HG03575 (cell line): ENCODE measurements at regions not wholly inside any gene's neighbourhood (a gene's known extent, or its start where the extent isn't known, plus 50 kb on each side); places are given as distances from the start of the nearest gene placed in this dataset.

Source experiments
- ATAC-seq: cut with Tn5 transposase; IDR thresholded peaks from one replicate; pipeline ENCODE4 v1.9.1; 2021; ENCODE audit not compliant: unreplicated experiment, insufficient number of reproducible peaks, low FRiP score; ENCODE audit errors: extremely low read depth

GRCh38 chr21:14706712-14707510 is 160.8 kb upstream of the SAMSN1 start:
- no peak for ATAC-seq

DNA sequence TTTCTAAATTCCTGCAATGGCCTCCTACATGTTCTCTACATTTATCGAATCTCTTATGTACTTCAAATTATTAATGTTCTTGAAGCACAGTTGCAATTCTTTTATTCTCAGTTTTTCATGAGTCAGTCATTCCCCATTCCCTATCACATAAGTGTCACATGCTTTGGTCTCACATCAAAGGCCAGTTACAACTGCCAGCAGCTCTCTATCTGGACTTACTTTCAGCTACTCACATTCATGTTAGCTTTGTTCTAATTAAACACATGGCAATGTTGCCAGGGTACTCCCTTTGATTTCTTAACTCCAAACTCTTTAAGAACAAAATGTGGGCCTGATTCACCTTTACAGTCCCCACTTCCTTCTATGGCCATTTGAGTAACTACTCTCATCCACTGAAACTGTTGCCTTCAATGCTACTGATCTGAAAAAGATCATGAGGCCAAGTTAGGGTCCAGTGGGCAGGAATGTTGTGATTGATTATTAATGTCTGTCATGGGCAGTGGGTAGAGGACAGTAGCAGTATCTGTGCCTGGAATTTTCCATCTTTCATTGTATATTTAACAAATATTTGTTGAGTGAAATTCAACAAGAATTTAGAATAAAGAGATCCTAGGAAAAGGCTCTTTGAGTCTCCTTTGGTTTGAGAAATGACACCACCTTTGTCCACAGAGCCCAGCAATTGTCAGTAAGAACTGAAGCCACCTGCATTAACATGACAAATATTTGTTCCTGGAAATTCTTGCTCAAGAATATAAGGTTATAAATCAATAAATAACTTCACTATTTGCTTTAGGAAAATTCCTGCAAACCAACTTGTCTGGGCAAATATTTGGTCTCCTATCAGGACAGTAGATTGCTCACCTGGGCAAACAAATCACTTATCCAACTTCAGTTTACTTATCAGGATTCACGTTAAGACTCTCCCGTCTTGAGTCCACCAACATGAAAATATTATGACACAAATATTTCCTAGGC is 153.6 kb upstream of the SAMSN1 start:
- no peak for ATAC-seq

GRCh38 chr21:14697769-14698168 is 151.7 kb upstream of the SAMSN1 start:
- ATAC-seq = no peak

DNA sequence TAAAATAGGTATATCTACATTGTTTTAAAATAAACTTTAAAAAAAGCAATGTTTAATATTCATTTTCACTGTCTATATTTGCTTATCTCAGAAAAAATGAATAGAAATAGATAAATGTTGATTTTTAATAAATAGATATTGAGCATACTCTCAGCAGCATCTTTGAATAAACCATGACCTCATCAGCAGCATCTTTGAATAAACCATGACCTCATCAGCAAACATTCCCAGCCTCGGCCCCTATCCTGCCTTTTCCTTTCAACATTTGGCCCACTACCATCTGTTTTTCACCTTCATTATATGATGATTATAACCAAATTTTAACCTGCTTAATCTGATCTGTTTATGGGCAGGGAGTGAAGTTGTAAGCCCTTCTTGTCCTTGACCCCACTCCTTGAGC is 148.7 kb upstream of the SAMSN1 start:
- ATAC-seq = no peak

GRCh38 chr21:14693997-14694396 is 147.9 kb upstream of the SAMSN1 start:
- ATAC-seq = no peak

- no peak for ATAC-seq
Measured at GRCh38 chr21:14691914-14692313, 145.8 kb upstream of the SAMSN1 start.

DNA sequence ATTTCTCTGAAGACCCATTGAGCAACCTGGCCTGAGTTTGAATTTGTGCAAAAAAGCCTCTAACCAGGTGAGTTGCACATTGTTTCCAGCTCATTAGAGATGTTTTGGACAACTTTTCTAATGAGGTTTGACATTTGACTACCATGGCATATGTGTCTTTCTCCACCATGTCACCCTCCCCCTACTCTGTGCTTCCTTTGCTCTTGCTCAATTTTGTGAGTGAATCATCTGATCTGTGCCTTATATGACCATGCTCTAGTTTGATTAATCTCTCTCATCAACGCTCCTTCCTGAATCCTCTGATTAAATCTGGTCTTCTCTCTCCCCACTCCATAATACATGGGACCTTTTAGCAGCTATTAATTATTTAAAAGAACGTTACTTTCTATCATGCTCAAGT is 144.8 kb upstream of the SAMSN1 start:
- no peak for ATAC-seq

GRCh38 chr21:14688936-14689335 is 142.8 kb upstream of the SAMSN1 start:
- no peak for ATAC-seq

- ATAC-seq = no peak
Measured at GRCh38 chr21:14688412-14688811, 142.3 kb upstream of the SAMSN1 start.

DNA sequence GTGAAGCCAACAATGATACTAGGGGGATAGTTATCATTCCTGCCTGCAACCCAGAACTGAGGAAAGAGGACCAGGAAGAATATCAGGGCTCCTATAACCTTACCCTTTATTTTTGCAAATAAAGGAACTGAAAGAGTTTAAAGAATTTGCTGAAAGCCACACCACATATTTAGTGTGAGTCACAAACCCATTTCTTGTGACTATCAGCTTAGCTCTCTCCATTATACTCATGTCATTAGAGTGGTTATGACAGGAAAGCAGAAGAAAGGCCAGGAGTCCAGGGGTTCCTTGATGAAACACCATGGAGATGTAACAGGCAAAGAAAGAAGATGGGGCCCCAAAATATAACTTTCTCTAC is 141.1 kb upstream of the SAMSN1 start:
- peak; percentile 26 for ATAC-seq

- peak; percentile 36 for ATAC-seq
Measured at GRCh38 chr21:14686466-14687267, 140.6 kb upstream of the SAMSN1 start.

GRCh38 chr21:14685568-14685967 is 139.5 kb upstream of the SAMSN1 start:
- no peak for ATAC-seq

DNA sequence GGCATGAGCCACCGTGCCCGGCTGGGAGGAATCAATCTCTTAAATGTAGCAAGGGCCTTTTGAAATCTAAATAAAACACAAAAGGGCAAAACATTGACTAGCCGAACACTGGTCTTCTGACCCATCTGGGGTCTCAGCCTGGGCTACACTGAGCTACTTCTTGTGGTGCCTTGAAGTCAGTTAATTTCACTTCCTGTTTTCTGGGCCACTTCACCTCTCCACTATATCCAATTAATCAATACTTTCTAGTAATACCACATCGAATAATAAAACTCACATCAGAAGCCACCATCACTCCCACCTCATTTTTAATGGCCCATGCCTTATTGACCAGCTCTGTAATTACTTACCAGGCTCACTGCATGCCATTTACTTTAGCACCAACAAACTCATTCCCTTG is 138.0 kb upstream of the SAMSN1 start:
- no peak for ATAC-seq

- ATAC-seq = no peak
Measured at GRCh38 chr21:14683063-14683462, 136.9 kb upstream of the SAMSN1 start.

- ATAC-seq = no peak
Measured at GRCh38 chr21:14678973-14679574, 133.0 kb upstream of the SAMSN1 start.

GRCh38 chr21:14677639-14678179 is 131.6 kb upstream of the SAMSN1 start:
- no peak for ATAC-seq

GRCh38 chr21:14677013-14677412 is 130.9 kb upstream of the SAMSN1 start:
- ATAC-seq = no peak

GRCh38 chr21:14675774-14676530 is 129.8 kb upstream of the SAMSN1 start:
- ATAC-seq = no peak
